GOT3 (cell line): ENCODE measurements at regions not wholly inside any gene's neighbourhood (a gene's known extent, or its start where the extent isn't known, plus 50 kb on each side); places are given as distances from the start of the nearest gene placed in this dataset.

ENCODE experiments used
- DNase-seq: peaks from one replicate; lab custom pipeline; 2025; ENCODE audit warnings: mixed read lengths; lab: John Stamatoyannopoulos, UW

DNA sequence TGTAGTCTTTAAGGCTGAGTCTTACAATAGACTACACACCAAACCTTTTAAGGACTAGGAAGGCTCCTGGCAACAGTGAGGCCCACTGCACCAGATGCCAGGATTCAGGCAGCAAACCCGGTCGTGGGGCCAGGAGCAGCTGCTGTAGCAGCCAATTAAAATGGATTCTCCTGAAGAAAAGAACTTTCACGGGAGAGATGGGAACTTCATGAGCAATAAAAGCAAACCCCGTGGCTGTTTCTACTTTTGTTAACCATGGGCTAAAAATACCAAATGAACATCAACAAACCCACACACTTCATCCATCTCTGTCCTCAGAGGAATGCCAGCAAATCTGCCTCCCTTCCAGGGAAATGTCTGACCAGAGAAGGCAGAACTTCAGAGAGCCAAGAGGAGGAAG is 101.4 kb downstream of the BTC start:
- DNase-seq = no peak
